ENCODE measurements at regions not wholly inside any gene's neighbourhood (a gene's known extent, or its start where the extent isn't known, plus 50 kb on each side); places are given as distances from the start of the nearest gene placed in this dataset.

- no peaks in the 10 kb centered on the region for H3K27me3 ChIP-seq
- no peaks in the 10 kb centered on the region for H3K4me1 ChIP-seq
- no peak overlapping the region for H3K27ac ChIP-seq
- no peak overlapping the region for H3K4me3 ChIP-seq
- H3K9me3 ChIP-seq, result no peaks in the 10 kb centered on the region
- H3K36me3 ChIP-seq, result no peaks in the 10 kb centered on the region
- DNase-seq, result no peak
- TF ChIP-seq CTCF (IDR thresholded peaks at IDR 0.05), result no peak
- intact Hi-C loops (cut with DNase I; ENCODE audit: low total_unique reads), result no loop called here
These were observed 136.7 kb downstream of the FGF10 start for GRCh38 chr5:44252545-44252944.

GRCh38 chr5:44246986-44247385 lies 142.2 kb downstream of the FGF10 start:
- no peak overlapping the region for H3K27ac ChIP-seq
- intact Hi-C loops (cut with DNase I; ENCODE audit: low total_unique reads), result no loop called here
- no peaks in the 10 kb centered on the region for H3K27me3 ChIP-seq
- H3K9me3 ChIP-seq, result no peaks in the 10 kb centered on the region
- no peaks in the 10 kb centered on the region for H3K4me1 ChIP-seq
- no peak overlapping the region for H3K4me3 ChIP-seq
- no peaks in the 10 kb centered on the region for H3K36me3 ChIP-seq
- no peak for DNase-seq
- no peak for TF ChIP-seq CTCF (IDR thresholded peaks at IDR 0.05)

- Histone ChIP-seq H3K36me3 (no peaks in the 10 kb centered on the region), H3K4me3 (no peak overlapping the region), H3K9me3 (no peaks in the 10 kb centered on the region), H3K27me3 (no peaks in the 10 kb centered on the region), H3K4me1 (no peaks in the 10 kb centered on the region), H3K27ac (no peak overlapping the region)
- DNase-seq, result no peak
- TF ChIP-seq CTCF (IDR thresholded peaks at IDR 0.05), result no peak
- intact Hi-C loops (cut with DNase I; ENCODE audit: low total_unique reads), result no loop called here
These were observed 143.3 kb downstream of the FGF10 start for GRCh38 chr5:44245935-44246334.

- Histone ChIP-seq H3K36me3 (no peaks in the 10 kb centered on the region), H3K27ac (no peak overlapping the region), H3K27me3 (no peaks in the 10 kb centered on the region), H3K4me3 (no peak overlapping the region), H3K4me1 (no peaks in the 10 kb centered on the region), H3K9me3 (no peaks in the 10 kb centered on the region)
- no peak for TF ChIP-seq CTCF (IDR thresholded peaks at IDR 0.05)
- intact Hi-C loops (cut with DNase I; ENCODE audit: low total_unique reads), result no loop called here
- no peak for DNase-seq
These were observed 146.4 kb downstream of the FGF10 start for GRCh38 chr5:44242791-44243190.

GRCh38 chr5:44236040-44236439 lies 153.2 kb downstream of the FGF10 start:
- no peaks in the 10 kb centered on the region for H3K9me3 ChIP-seq
- intact Hi-C loops (cut with DNase I; ENCODE audit: low total_unique reads), result no loop called here
- H3K27me3 ChIP-seq, result no peaks in the 10 kb centered on the region
- no peak for TF ChIP-seq CTCF (IDR thresholded peaks at IDR 0.05)
- no peaks in the 10 kb centered on the region for H3K4me1 ChIP-seq
- H3K27ac ChIP-seq, result no peak overlapping the region
- H3K4me3 ChIP-seq, result no peak overlapping the region
- DNase-seq, result no peak
- H3K36me3 ChIP-seq, result no peaks in the 10 kb centered on the region

GRCh38 chr5:44233691-44234090 lies 155.5 kb downstream of the FGF10 start:
- Histone ChIP-seq H3K4me3 (no peak overlapping the region), H3K27ac (no peak overlapping the region), H3K27me3 (no peaks in the 10 kb centered on the region), H3K4me1 (no peaks in the 10 kb centered on the region), H3K9me3 (no peaks in the 10 kb centered on the region), H3K36me3 (no peaks in the 10 kb centered on the region)
- no peak for DNase-seq
- no peak for TF ChIP-seq CTCF (IDR thresholded peaks at IDR 0.05)
- intact Hi-C loops (cut with DNase I; ENCODE audit: low total_unique reads), result no loop called here

Data from tibial artery (tissue), 4 donors.